Naive B cell (primary cell): ENCODE measurements at regions not wholly inside any gene's neighbourhood (a gene's known extent, or its start where the extent isn't known, plus 50 kb on each side); places are given as distances from the start of the nearest gene placed in this dataset.
A peak's percentile ranks its signal among the peaks of the same experiment; 100 is the strongest.
"Not testable (repeated sequence)": the region's sequence is repeated elsewhere in the genome, so short reads cannot be mapped to it uniquely, and the experiment has no call there.

ENCODE experiments used
- ATAC-seq, 2 donors: fragments of 150-1000 bp; cut with Tn5 transposase; 2 replicates each; pipeline ENCODE4 v1.10.0; 2021; ENCODE audit warnings: low read depth in 2 of 2, mild to moderate bottlenecking in 2 of 2, moderate library complexity in 2 of 2
- DNase-seq: peaks from one replicate; pipeline ENCODE4 v3.0.0; 2022
- H3K27ac Mint-ChIP-seq, 6 donors: one replicate each; pipeline ENCODE4 v1.8.0; 2020 to 2022; ENCODE audit warnings: mild to moderate bottlenecking in 6 of 6, mixed read lengths in 6 of 6, moderate library complexity in 5 of 6, inconsistent platforms in 2 of 6
- H3K27me3 Mint-ChIP-seq, 3 donors: one replicate each; pipeline ENCODE4 v1.8.0; 2021 to 2022; ENCODE audit warnings: mixed read lengths in 3 of 3, mild to moderate bottlenecking in 1 of 3
- H3K36me3 Mint-ChIP-seq, 2 donors: one replicate each; pipeline ENCODE4 v1.8.0; 2020 to 2022; ENCODE audit warnings: mixed read lengths in 2 of 2, inconsistent platforms in 1 of 2, mild to moderate bottlenecking in 1 of 2
- H3K4me1 Mint-ChIP-seq, 3 donors: one replicate each; pipeline ENCODE4 v1.8.0; 2020 to 2022; ENCODE audit warnings: mixed read lengths in 3 of 3, inconsistent platforms in 1 of 3, mild to moderate bottlenecking in 1 of 3, moderate library complexity in 1 of 3
- H3K4me3 Mint-ChIP-seq, 8 donors: one replicate each; pipeline ENCODE4 v1.8.0; 2020 to 2022; ENCODE audit warnings: mild to moderate bottlenecking in 8 of 8, mixed read lengths in 8 of 8, moderate library complexity in 8 of 8, inconsistent platforms in 2 of 8
- H3K9me3 Mint-ChIP-seq, 7 donors: one replicate each; pipeline ENCODE4 v1.8.0; 2020 to 2022; ENCODE audit warnings: mixed read lengths in 7 of 7, mild to moderate bottlenecking in 5 of 7, inconsistent platforms in 2 of 7, moderate library complexity in 1 of 7

- ATAC-seq (no peak), DNase-seq (no peak)
- H3K4me3 Mint-ChIP-seq, result no peak overlapping the region
- H3K27me3 Mint-ChIP-seq, result no peaks in the 10 kb centered on the region
- H3K4me1 Mint-ChIP-seq, result peaks cover 19 to 29% (median 25%) of the 10 kb centered on the region in 3 donors
- peak overlapping the region in 2 of 6 donors; percentile 27 to 72 for H3K27ac Mint-ChIP-seq
- peaks cover 42 to 46% of the 10 kb centered on the region in 2 donors for H3K36me3 Mint-ChIP-seq
- peaks cover 0 to 30% (median 11%) of the 10 kb centered on the region in 7 donors for H3K9me3 Mint-ChIP-seq
Observed at GRCh38 chr6:150775415-150776203, 89.9 kb upstream of the MTHFD1L start.

GRCh38 chr6:150777736-150778135, 87.8 kb upstream of the MTHFD1L start:
- ATAC-seq, result no peak
- no peaks in the 10 kb centered on the region for H3K27me3 Mint-ChIP-seq
- no peak overlapping the region for H3K4me3 Mint-ChIP-seq
- H3K27ac Mint-ChIP-seq, result peak overlapping the region in 2 of 6 donors; percentile 51 to 58
- H3K36me3 Mint-ChIP-seq, result peaks cover 42 to 46% of the 10 kb centered on the region in 2 donors
- H3K4me1 Mint-ChIP-seq, result peaks cover 16 to 30% (median 25%) of the 10 kb centered on the region in 3 donors
- H3K9me3 Mint-ChIP-seq, result peaks cover 0 to 27% (median 10%) of the 10 kb centered on the region in 7 donors
- no peak for DNase-seq

- Mint-ChIP-seq H3K4me1 (peaks cover 14 to 30% (median 22%) of the 10 kb centered on the region in 3 donors), H3K4me3 (no peak overlapping the region), H3K9me3 (peaks cover 0 to 3% (median 0%) of the 10 kb centered on the region in 7 donors), H3K36me3 (peaks cover 33 to 41% of the 10 kb centered on the region in 2 donors), H3K27ac (peak overlapping the region in 1 of 6 donors; percentile 15), H3K27me3 (no peaks in the 10 kb centered on the region)
- no peak for ATAC-seq
- no peak for DNase-seq
Observed at GRCh38 chr6:150783813-150784212, 81.7 kb upstream of the MTHFD1L start.

DNA sequence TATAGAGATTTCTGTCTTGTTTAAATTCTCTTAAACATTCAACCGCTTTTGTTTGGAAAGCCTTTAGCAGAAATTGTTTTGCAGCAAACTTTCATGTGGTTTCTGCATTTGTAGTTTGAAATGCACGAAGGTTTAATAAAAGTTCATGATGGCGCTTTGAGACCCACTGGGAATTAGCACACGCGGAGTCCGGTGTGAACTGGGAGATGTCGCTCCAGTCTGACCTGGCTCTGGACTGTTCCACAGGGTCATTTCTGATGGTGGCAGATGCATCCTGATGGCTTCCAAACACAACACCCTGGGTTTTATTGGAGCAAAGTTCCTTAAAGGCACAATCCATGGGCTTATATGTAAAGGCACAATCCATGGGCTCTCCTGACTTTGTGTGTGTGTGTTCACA, 78.1 kb upstream of the MTHFD1L start:
- no peak overlapping the region for H3K4me3 Mint-ChIP-seq
- peaks cover 0 to 3% (median 0%) of the 10 kb centered on the region in 7 donors for H3K9me3 Mint-ChIP-seq
- H3K27ac Mint-ChIP-seq, result peak overlapping the region in 4 of 6 donors; percentile 58 to 97 (median 64)
- no peaks in the 10 kb centered on the region for H3K27me3 Mint-ChIP-seq
- DNase-seq (no peak), ATAC-seq (no peak)
- peaks cover 24 to 33% of the 10 kb centered on the region in 2 donors for H3K36me3 Mint-ChIP-seq
- H3K4me1 Mint-ChIP-seq, result peaks cover 12 to 25% (median 13%) of the 10 kb centered on the region in 3 donors

DNA sequence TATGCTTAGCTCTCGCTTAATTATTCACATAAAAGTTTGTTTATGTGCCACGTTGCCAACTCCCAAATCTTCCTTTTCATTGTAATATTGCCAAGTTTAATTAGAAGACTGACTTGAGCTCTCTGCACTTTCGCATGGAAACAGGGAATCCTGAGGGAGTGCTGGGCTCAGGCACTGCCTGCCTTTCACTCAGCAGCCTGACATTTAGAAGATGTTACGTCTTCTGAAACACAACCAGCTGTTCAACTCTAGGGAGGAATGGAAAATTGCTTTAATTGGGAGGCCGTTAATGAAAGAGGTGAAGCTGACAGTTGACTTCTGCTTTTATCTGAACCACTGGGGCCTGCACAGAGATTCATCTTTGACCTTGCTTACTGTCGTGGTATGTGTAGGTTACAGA, 77.4 kb upstream of the MTHFD1L start:
- Mint-ChIP-seq H3K4me1 (peaks cover 10 to 21% (median 13%) of the 10 kb centered on the region in 3 donors), H3K27ac (peak overlapping the region in 5 of 6 donors; percentile 34 to 97 (median 82)), H3K9me3 (peaks cover 0 to 1% (median 0%) of the 10 kb centered on the region in 7 donors), H3K27me3 (no peaks in the 10 kb centered on the region), H3K36me3 (peaks cover 17 to 26% of the 10 kb centered on the region in 2 donors), H3K4me3 (no peak overlapping the region)
- DNase-seq (no peak), ATAC-seq (peak in 1 of 2 donors; percentile 49)

GRCh38 chr6:150789906-150790305, 75.6 kb upstream of the MTHFD1L start:
- not testable (repeated sequence) for H3K9me3 Mint-ChIP-seq, H3K27me3 Mint-ChIP-seq, DNase-seq, ATAC-seq
- Mint-ChIP-seq H3K36me3 (peaks cover 13% of the 10 kb centered on the region in 2 donors), H3K4me1 (peaks cover 9 to 18% (median 13%) of the 10 kb centered on the region in 3 donors), H3K27ac (peak overlapping the region in 1 of 6 donors; percentile 23), H3K4me3 (peak overlapping the region in 1 of 8 donors; percentile 47)

DNA sequence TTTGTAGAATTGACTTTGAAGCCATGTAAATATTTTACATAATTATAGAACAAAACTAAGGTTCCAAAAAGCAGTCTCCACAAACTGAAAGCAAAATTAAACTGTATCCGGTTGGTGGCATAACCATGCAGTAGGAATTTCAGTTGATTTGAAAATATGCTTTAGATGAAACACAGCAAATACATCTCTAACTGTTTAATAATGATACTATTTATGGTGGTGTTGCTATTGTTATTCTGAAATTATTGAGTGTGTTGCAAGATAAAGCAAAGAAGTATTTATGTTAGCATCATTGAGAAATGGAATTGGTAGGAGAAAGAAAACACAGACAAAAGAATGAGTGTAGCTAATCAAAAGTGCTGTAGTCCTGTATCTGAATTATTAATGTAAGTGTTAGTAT, 73.8 kb upstream of the MTHFD1L start:
- peaks cover 12 to 21% of the 10 kb centered on the region in 2 donors for H3K36me3 Mint-ChIP-seq
- peak overlapping the region in 1 of 8 donors; percentile 5 for H3K4me3 Mint-ChIP-seq
- no peaks in the 10 kb centered on the region for H3K9me3 Mint-ChIP-seq
- peak overlapping the region in 2 of 6 donors; percentile 71 to 93 for H3K27ac Mint-ChIP-seq
- ATAC-seq (no peak), DNase-seq (no peak)
- H3K4me1 Mint-ChIP-seq, result peaks cover 9 to 22% (median 13%) of the 10 kb centered on the region in 3 donors
- no peaks in the 10 kb centered on the region for H3K27me3 Mint-ChIP-seq

DNA sequence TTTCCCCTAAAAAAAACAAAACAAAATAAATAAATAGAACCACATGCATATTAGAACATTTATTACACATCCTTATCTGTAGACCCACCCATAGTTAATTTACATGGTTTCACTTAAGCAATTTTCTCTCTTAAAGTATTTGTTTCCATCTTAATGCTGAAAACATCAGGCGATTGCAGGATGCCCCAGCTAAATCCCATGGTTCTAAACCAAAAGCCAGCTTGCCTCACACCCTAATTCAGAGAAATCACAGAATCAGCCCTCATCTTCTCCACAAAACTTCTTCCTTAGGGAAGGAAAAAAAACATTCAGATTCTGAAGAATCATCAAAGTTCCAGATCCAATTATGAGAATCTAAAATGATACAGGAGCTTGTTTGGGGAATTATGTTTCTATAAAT, 67.6 kb upstream of the MTHFD1L start:
- Mint-ChIP-seq H3K36me3 (peaks cover 17 to 18% of the 10 kb centered on the region in 2 donors), H3K4me1 (peaks cover 0 to 9% (median 4%) of the 10 kb centered on the region in 3 donors), H3K9me3 (no peaks in the 10 kb centered on the region), H3K4me3 (no peak overlapping the region), H3K27ac (peak overlapping the region in 3 of 6 donors; percentile 76 to 90 (median 86)), H3K27me3 (no peaks in the 10 kb centered on the region)
- DNase-seq (no peak), ATAC-seq (no peak)

DNA sequence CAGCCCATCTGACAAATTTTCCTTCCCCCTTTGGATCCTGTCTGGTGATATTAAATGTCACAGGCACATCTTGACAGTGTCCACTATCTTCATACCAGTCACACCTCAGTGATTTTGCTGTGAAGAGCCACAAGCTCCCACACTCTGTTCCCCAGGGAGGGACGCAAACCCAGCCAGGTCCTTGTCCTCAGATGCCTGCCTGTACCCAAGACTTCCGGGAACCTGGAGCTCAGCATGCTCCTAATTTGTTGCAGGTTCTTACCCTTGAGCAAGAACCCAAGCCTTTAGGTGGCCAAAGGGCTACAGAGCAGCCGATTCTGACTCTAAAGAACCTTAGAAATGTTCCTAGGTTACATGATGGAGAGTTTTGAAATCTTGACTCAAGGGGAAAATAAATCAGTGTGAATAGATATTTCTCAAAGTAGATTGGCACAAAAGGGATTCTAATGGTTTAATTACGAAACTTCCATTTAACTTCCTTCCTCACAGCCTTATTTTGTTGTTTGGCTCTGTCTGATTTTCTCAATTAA, 66.2 kb upstream of the MTHFD1L start:
- Mint-ChIP-seq H3K4me3 (no peak overlapping the region), H3K36me3 (peaks cover 17 to 24% of the 10 kb centered on the region in 2 donors), H3K4me1 (peaks cover 0 to 7% (median 5%) of the 10 kb centered on the region in 3 donors), H3K27ac (peak overlapping the region in 4 of 6 donors; percentile 59 to 85 (median 78)), H3K27me3 (no peaks in the 10 kb centered on the region), H3K9me3 (no peaks in the 10 kb centered on the region)
- ATAC-seq, result no peak
- no peak for DNase-seq

DNA sequence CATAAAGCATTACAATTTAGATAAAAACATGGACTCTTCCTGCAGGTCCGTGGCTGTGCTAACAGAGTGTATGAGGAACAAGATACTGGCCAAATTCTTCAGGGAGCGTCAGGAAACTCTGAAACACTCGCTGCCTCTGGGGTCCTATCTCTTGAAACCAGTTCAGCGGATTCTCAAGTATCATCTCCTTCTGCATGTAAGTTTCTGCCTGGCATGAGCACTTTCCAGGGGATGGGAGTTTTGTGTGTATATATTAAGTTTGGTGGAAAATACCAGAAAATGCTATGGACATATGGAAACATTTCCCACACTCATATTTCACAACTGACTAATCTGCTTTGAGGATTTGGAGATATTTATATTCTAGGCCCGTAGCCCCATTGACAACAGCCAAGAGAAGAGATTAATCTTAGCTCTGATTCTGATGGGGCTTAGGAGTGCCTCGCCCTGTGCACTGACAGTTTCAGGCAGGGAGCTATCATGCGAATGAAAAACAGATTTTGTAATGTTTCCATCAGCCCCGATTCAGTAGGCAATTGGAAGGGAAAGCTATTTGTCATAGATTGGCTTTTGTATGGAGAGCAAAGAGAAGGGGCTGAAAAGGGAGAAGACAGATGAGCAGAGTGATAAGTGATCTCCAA, 64.7 kb upstream of the MTHFD1L start:
- peak overlapping the region in 1 of 8 donors; percentile 54 for H3K4me3 Mint-ChIP-seq
- H3K4me1 Mint-ChIP-seq, result peaks cover 0 to 7% (median 3%) of the 10 kb centered on the region in 3 donors
- H3K27me3 Mint-ChIP-seq, result no peaks in the 10 kb centered on the region
- DNase-seq (no peak), ATAC-seq (no peak)
- peaks cover 16 to 22% of the 10 kb centered on the region in 2 donors for H3K36me3 Mint-ChIP-seq
- H3K27ac Mint-ChIP-seq, result peak overlapping the region in 5 of 6 donors; percentile 23 to 85 (median 51)
- no peaks in the 10 kb centered on the region for H3K9me3 Mint-ChIP-seq

DNA sequence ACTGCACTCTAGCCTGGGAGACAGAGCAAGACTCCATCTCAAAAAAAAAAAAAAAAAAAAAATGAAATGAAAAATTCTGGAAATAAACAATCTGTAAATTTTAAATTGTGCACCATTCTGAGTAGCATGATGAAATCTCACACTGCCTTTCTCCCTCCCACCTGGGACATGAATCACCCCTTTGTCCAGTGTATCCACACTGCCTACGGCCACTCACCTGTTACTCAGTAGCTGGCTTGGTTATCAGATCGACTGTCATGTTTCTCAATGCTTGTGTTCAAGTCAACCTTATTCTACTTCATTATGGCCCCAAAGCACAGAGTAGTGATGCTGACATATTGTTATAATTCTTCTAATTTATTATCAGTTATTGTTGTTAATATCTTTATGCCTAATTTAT, 58.7 kb upstream of the MTHFD1L start:
- Mint-ChIP-seq H3K9me3 (no peaks in the 10 kb centered on the region), H3K27me3 (no peaks in the 10 kb centered on the region), H3K36me3 (peaks cover 23 to 24% of the 10 kb centered on the region in 2 donors), H3K27ac (peak overlapping the region in 3 of 6 donors; percentile 39 to 72 (median 56)), H3K4me1 (peaks cover 4 to 9% (median 8%) of the 10 kb centered on the region in 3 donors), H3K4me3 (no peak overlapping the region)
- DNase-seq (no peak), ATAC-seq (no peak)

DNA sequence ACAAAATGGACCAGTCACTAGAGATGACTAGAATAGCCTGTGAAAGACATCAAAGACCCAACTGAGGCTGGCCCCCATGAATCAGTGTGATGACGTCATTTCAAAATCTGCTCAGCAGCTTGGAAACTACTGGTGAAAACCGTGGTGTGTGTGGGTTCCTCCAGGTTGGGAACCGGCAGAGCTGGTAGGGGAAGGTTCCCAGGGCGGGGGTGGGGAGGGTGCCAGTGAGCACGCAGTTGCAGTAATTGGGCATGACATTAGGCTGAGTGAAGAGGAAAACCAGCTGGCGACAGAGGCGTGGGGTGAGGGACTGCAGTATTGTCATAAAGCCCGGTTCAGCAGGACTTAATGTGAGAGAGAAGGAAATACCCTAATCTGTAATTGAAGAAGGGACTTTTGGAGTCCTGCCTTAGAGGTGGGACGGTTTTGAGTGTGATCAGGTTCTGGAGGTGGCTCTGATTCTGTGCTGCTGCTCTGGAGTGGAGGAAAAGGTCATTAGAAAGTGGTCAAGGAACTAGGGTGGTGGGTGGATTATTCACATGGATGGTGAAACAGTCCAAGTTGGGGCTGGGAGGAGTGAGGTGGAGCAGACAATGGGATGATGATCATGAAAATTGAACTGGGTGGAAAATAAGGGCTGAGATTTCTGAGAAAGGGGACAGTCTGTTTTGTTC, 52.0 kb upstream of the MTHFD1L start:
- Mint-ChIP-seq H3K27ac (peak overlapping the region; percentile 91 to 96 (median 94)), H3K4me1 (peaks cover 34 to 48% (median 36%) of the 10 kb centered on the region in 3 donors), H3K36me3 (peaks cover 32 to 34% of the 10 kb centered on the region in 2 donors), H3K27me3 (no peaks in the 10 kb centered on the region), H3K4me3 (peak overlapping the region in 4 of 8 donors; percentile 17 to 51 (median 24)), H3K9me3 (no peaks in the 10 kb centered on the region)
- DNase-seq, result no peak
- peak; percentile 65 to 81 for ATAC-seq

DNA sequence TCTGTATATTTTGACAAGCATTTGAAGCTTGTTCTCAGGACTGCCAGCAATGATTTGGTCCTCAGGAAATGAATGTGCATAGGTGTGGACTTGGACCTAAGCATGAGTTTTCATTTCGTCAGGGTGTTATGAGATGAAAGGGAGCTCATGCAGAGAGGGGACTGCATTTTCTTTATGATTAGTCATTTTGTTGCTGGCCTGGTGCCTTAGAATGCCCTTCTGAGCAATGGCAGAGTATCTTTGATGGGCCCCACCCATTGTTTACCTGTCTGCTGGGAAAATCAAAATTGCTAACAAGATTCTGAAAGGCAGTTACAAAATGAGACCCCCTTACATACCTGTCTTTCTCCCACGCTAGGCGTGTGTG, 51.5 kb upstream of the MTHFD1L start:
- no peaks in the 10 kb centered on the region for H3K27me3 Mint-ChIP-seq
- DNase-seq, result no peak
- peak overlapping the region in 2 of 8 donors; percentile 17 to 25 for H3K4me3 Mint-ChIP-seq
- H3K9me3 Mint-ChIP-seq, result no peaks in the 10 kb centered on the region
- ATAC-seq, result peak in 1 of 2 donors; percentile 9
- peaks cover 32 to 34% of the 10 kb centered on the region in 2 donors for H3K36me3 Mint-ChIP-seq
- peaks cover 34 to 48% (median 36%) of the 10 kb centered on the region in 3 donors for H3K4me1 Mint-ChIP-seq
- H3K27ac Mint-ChIP-seq, result peak overlapping the region; percentile 91 to 96 (median 94)
